ENCODE measurements at regions not wholly inside any gene's neighbourhood (a gene's known extent, or its start where the extent isn't known, plus 50 kb on each side); places are given as distances from the start of the nearest gene placed in this dataset.
"Not testable (repeated sequence)": the region's sequence is repeated elsewhere in the genome, so short reads cannot be mapped to it uniquely, and the experiment has no call there.

DNA sequence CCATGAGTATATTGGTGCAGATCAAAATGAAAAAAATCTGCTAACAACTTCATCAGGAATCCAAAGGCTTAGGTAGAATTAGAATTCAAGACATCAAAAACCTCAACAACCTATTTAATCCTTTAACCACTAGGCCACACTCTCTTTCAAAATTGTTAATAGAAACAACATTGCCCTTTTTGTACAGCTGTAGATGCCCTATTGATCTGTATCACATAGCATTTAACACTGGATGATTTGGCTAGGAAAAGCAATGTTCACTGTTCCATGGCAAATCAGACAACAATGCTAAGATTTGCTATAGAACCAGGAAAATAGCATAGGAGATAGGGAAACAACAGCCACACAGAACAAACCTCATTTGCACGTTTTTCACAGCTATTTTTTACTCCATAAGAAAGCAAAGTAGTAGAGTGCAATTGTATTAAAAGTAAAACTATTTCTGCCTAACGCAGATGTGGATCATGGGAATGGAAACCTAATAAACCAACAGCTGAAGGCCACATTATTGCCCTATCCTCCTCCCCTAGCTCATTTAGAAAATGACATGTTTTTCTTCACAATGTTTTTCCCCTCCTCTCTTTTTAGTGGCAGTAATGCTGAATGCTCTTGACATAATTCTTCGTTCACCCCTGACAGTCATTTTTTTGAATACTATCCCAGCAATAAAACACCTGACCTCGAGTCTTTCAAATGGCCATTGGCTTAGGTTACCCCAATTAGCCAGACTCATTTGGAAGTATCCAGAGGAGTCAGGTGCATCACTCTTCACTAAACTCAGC is 373.0 kb upstream of the CCNH start:
- DNase-seq (ENCODE audit: low spot score), result no peak

DNA sequence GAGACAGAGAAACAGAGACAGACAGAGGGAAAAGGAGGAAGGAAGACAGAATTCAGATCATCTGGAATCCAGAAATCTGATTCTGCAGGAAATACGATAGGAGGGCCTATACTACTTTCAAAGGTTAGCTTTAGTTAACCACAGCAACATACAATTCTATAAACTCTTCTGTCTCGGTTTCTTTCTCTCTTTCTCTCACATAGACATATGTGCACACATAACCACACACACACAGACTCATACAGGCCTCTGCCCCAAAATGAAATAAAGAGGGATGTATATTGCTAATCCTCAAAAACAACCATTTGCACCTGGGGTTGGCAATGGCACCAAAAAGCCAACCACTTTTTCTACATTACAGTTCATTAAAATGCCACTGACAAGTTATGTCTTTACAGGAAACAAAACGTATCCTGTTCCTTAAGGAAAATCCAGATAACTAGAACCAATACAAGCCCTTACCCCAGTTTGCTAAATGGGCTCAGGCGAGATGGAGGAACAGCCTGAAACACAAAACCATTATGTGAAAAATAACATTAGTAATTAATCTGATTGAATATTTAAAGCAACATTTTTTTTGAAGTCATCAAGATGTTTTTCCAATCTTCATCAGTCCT is 372.3 kb upstream of the CCNH start:
- DNase-seq (ENCODE audit: low spot score), result no peak

DNA sequence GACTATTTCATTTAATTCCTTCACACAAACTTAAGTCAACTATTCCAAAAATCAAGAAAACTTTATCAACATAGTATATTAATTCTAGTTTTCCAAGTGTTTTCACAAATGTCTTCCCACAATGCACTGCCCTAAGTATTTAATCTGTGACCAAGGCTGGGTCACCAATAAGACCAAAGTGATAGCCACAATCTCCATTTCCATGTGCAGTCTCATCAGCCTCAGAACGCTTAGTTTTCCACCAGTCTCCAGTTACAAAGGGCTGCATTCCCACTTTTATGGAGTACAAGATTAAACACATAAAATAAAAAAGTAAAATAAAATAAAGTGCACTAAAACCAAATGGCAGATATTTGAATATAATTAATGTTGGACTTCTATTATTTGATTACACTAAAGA is 371.6 kb upstream of the CCNH start:
- DNase-seq (ENCODE audit: low spot score), result no peak

DNA sequence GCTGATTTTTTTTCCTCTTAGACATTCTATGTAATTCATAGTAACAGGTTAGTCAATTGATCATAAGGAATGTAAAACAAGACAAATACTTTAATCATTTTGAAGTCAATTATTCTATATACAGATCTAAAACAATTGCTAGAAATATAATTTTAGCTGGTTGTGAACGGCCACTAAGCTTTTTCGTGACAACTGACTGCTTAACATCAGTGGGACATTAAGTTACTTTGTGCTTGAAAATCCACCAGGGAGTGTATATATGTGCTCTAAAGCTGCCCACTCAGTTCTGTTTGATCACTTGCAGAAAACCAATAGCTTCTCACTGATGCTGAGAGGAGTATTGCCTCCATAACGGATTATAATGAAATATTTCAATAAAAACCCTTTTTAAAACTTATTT is 370.2 kb upstream of the CCNH start:
- no peak for DNase-seq (ENCODE audit: low spot score)

DNA sequence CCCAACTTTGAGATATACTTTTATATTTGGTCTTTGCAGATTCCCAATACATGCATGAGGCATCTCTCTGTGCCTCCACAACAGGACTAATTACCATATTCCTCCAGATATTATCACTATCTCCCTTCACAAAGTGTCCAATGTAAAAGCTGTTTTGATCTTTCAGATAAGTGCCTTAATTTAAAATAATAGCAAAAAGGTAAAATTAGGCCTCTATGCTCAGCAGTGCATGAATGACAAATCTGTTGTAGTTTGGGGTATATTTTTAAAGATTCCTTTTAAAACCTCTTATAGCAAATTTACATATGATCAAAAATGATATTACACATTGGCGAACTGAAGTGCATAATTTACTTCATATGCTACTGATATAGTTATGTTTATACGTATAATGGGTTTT is 369.2 kb upstream of the CCNH start:
- DNase-seq (ENCODE audit: low spot score), result no peak

DNA sequence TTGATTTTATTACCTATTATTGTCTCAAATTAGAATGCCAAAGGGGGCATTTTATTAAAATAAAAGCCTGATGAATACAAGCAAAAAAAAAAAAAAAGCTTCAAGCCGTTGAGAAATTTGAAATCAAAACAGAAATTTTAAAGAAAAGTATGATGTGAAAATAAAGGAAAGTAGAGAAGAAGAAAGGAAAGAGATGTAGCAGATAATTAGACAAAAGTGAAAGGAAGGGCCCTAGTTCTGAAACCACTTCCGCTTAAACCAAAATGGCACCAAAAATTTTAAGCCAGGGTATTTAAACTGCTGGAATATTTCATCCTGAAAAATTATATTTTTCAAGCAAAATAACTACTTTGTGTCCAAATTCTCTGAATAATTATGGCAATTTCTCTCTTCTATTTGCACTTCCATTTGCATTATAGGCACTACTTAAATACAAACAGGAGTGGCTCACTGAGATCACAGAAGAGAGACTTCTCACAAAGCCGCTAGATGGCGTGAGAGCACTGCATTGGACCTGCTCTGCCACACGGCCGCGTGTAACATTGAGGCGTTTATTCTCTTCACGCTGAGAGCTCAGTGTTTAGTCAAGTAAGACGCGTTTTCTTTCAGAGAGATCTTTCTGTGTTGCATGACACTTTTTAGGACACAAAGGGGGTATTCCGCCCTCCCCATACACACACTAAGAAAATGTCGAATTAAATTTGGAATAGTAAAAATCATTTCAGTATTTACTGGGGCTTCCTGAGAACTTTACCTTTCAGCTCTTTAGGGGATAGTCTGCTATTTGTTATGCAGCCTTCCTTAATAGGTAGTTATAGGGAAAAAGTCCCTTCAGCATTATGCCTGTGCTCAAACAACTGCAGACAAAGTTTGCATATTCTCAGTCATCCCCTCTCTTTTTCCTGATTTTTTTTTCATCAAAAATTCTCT is 368.4 kb upstream of the CCNH start:
- peak; percentile 79 for DNase-seq (ENCODE audit: low spot score)

DNA sequence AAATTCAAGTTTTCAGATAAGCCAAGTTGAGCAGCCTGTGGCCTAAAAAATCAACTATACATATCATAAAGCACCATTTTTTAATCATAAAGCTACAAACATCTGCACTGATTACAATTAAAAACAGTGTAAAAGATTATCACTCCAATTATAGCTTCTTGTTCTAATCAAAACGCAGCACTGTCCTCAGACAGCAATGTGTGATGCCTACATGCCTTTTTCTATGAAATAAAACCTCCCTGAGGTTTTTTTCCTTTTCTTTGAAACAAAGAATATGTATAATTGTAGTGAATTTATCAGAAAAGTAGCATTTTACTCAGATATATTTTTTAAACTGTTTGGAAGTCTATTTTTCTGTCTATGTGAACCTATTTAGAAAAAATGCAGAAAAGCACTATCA is 366.1 kb upstream of the CCNH start:
- DNase-seq (ENCODE audit: low spot score), result no peak

DNA sequence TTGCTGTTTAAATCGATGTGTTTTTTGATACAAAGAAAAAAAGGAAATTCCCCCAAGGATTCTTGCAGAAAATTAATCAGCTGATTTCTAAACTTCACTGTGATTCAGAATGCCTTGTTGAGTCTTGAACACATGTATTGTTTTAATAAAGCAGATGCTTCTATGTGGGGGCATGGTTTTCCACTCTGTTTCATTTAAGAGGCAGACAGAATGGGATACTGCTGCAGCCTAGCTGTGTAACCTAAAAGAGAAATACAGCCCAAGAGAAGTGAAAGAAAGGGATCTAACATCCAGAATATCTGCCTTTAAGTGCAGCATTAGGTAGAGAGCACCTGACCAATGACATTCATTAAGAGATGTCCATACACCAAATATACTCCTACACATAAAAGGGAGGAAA is 365.1 kb upstream of the CCNH start:
- no peak for DNase-seq (ENCODE audit: low spot score)

DNA sequence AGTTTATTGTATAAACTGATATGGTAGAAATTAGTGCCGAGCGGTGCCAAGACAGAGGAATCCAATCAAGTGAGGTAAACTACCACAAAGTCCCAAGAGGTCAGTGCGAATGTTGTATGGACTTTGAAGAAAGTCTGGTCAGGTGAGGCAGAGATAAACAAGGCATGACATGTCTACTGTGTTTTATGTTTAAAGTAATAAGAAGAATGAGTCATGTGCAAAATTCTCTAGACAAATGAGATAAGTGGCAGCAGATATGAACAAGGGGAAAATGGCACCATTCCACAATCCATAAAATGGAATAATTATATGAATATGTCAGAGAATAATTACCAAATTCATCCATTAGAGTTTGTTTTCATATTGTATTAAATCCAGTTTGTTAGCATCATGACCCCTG is 364.1 kb upstream of the CCNH start:
- DNase-seq (ENCODE audit: low spot score), result no peak

GRCh38 chr5:87776302-87776701 is 363.6 kb upstream of the CCNH start:
- not testable (repeated sequence) for DNase-seq (ENCODE audit: low spot score)

DNA sequence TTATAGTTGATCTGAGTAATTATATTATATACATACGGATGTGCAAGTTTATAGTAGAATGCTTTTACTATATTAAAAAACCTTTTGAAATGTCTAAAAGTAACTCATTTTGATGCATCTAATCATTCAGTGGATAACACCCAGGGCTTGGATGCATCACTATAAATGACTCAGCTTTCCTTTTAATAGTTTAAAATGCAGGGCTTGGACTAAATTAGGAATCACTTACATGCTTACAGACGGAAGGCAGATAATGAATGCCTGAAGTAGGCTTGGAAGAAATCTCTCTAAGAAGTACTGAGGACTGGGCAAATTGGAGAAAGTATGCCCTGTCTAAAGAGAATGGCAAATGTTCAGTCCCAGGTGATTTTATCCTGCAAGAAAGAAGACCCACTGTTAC is 362.5 kb upstream of the CCNH start:
- no peak for DNase-seq (ENCODE audit: low spot score)

DNA sequence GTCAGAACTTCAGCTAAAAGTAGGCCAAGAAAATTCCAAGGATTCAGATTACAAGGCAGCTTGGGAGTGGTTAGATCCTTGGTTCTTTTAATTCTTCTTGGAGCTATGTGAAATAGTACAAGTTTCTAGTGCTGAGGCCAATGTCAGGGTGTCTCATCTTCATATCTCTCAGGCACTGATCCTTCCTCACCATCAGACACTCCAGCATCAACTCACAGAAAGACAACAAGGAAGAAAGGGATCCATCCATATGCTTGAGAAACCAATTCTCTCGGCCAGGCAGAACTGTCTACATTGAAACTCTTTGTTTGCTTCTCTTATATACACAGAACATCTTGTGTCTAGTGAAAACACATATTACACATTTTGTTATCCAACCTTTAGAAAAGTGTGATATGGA is 362.1 kb upstream of the CCNH start:
- DNase-seq (ENCODE audit: low spot score), result no peak

- no peak for DNase-seq (ENCODE audit: low spot score)
Measured at GRCh38 chr5:87770601-87771121, 357.9 kb upstream of the CCNH start.

DNA sequence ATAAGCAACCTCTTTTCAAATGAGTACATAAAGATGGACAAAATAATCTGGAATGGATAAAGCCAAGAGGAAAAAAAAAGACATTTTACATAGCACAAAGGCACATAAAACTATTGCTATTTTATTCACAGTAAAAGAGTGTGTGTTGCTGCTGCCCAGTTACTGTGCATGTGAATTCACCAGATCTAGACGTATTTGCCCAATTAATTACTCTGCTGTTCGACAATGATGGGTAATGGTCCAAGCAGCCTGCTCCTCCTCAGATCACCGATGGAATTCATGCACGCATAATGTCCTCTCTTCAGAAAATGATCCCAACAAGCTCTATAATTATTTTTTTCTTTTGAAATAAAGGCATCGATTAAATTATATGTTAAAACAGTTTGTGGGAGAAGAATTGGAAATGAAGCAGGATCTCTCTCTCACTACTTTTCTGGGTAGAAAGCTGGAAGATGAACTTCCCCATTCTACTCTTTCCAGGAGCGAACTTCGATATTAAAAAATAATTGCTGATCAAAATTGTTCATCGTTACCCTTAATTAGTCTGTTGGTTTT is 357.4 kb upstream of the CCNH start:
- DNase-seq (ENCODE audit: low spot score), result no peak

DNA sequence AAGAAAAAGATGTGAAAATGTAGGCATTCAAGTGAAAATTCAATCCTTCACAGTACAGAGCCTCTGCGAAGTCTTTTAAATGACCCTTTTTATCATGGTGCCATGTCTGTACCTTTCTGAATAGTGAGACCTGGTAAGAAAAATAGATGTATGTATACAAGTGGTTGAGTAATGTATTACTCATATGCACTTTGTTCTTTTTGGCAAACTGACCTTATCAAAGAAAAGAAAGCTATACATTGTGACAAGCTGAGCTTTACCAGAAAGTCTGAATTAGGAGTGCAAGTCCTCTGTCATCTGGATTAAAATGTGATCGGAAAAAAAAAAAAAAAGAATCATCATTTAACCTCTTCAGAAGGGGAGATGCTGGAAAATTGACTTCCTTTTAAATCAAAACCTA is 356.4 kb upstream of the CCNH start:
- DNase-seq (ENCODE audit: low spot score), result no peak

DNA sequence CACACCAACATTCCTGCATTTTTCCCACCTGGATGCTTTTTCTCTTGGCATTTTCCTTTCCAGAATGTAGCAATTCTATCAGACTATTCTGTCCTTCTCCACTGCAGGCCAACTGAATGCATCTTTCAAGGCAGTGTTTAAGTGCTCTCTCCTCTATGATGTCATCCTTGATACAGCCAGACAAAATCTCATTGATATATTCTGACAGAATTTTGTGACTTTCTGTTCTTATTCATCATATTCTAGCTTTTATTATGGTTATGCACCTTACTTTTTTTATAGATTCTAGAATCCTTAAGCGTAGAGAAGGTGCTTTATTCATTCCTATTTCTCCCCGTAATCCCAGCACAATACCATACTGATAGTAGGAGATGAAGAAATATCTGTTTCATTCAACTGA is 355.5 kb upstream of the CCNH start:
- no peak for DNase-seq (ENCODE audit: low spot score)

- DNase-seq (ENCODE audit: low spot score), result no peak
Measured at GRCh38 chr5:87765009-87765408, 352.3 kb upstream of the CCNH start.

DNA sequence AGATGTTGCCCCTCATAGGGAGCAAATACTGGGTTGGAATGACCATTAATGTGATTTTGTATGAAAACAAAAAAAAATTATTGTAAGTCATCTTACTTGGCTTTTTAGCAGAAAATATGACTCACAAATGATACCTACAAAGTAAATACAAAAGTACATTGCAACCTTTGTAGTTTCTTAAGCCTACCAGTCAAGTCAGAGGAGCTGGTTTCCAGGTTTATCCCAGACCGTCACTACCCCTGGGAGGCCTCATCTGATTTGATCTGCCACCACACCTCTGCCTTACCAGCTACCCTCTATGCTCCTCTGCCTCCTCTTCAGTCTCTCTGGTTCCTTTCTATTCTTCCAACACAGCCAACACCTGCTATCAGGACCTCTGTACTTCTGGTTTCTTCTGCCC is 349.9 kb upstream of the CCNH start:
- no peak for DNase-seq (ENCODE audit: low spot score)

- no peak for DNase-seq (ENCODE audit: low spot score)
Measured at GRCh38 chr5:87756951-87757350, 344.2 kb upstream of the CCNH start.

- DNase-seq (ENCODE audit: low spot score), result no peak
Measured at GRCh38 chr5:87755360-87755759, 342.6 kb upstream of the CCNH start.

- DNase-seq (ENCODE audit: low spot score), result no peak
Measured at GRCh38 chr5:87754009-87754757, 341.5 kb upstream of the CCNH start.

- no peak for DNase-seq (ENCODE audit: low spot score)
Measured at GRCh38 chr5:87752362-87752761, 339.6 kb upstream of the CCNH start.

All from SW480 (cell line).